NB4 (cell line): ENCODE measurements at regions not wholly inside any gene's neighbourhood (a gene's known extent, or its start where the extent isn't known, plus 50 kb on each side); places are given as distances from the start of the nearest gene placed in this dataset.

Experiments
- DNase-seq: peaks from one replicate; pipeline ENCODE4 v3.0.0; 2010; ENCODE audit warnings: low read depth
- H3K4me3 ChIP-seq: one replicate; pipeline ENCODE4 v1.5.1; 2011; ENCODE audit warnings: mild to moderate bottlenecking, low read depth, low read length, moderate library complexity
- MYC ChIP-seq: IDR thresholded peaks from 2 replicates; pipeline ENCODE4 v1.6.1; 2011; ENCODE audit warnings: low read depth, low read length
- POLR2A ChIP-seq: IDR thresholded peaks from 2 replicates; pipeline ENCODE4 v1.6.1; 2011; ENCODE audit warnings: mild to moderate bottlenecking; ENCODE audit not compliant: insufficient read length; ENCODE audit errors: extremely low read depth
- TF ChIP-seq, protein P1 (sequence below): IDR thresholded peaks from one replicate; pipeline ENCODE4 v1.5.1; 2012; ENCODE audit warnings: low read depth, low read length
- TF ChIP-seq, protein P2 (sequence below): IDR thresholded peaks from 2 replicates; pipeline ENCODE4 v1.6.1; 2011; ENCODE audit warnings: low read depth, low read length

DNA sequence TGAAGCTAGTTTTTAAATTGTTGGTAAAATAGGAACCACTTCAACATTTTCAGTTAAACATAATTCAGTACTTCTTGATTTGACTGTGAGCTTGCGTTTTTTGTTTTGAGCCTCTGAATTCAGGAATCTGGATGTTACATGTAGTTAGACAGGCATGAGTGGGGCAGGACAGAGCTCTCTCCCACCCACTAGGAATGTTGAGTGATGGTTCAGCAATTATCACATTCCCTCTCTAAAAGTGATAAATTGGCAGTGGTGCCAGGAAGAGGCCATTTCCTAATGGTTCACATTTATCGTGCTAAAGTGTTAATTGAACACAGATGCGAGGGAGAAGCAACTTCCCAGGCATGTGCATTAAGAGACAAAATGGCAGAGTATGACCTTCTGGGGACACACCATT, 465.5 kb upstream of the HTR1E start:
- no peak for TF ChIP-seq POLR2A
- no peak for TF ChIP-seq MYC
- TF ChIP-seq, protein P1, sequence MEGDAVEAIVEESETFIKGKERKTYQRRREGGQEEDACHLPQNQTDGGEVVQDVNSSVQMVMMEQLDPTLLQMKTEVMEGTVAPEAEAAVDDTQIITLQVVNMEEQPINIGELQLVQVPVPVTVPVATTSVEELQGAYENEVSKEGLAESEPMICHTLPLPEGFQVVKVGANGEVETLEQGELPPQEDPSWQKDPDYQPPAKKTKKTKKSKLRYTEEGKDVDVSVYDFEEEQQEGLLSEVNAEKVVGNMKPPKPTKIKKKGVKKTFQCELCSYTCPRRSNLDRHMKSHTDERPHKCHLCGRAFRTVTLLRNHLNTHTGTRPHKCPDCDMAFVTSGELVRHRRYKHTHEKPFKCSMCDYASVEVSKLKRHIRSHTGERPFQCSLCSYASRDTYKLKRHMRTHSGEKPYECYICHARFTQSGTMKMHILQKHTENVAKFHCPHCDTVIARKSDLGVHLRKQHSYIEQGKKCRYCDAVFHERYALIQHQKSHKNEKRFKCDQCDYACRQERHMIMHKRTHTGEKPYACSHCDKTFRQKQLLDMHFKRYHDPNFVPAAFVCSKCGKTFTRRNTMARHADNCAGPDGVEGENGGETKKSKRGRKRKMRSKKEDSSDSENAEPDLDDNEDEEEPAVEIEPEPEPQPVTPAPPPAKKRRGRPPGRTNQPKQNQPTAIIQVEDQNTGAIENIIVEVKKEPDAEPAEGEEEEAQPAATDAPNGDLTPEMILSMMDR = no peak
- TF ChIP-seq, protein P2, sequence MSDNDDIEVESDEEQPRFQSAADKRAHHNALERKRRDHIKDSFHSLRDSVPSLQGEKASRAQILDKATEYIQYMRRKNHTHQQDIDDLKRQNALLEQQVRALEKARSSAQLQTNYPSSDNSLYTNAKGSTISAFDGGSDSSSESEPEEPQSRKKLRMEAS = no peak
- H3K4me3 ChIP-seq = no peak overlapping the region
- no peak for DNase-seq

DNA sequence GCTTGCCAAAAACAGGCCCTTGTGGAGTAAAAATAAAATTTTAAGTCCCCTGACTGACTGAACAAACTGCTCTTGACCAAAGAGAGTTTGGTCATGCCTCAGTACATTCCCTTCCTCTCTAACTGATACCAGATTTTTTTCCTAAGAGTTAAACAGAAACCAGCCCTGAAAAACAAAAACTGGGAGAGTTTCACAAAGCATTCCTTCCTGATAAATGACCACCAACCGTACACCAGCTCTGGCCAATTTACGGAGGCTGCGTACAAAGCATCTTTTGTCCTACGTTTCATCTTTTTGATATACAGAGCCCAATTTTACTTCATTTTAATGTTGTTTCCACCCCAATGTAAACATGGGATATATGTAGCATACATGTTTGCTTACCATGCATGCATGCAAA, 477.4 kb upstream of the HTR1E start:
- TF ChIP-seq MYC (no peak), POLR2A (no peak)
- TF ChIP-seq, protein P1 = no peak
- TF ChIP-seq, protein P2 = no peak
- no peak for DNase-seq
- H3K4me3 ChIP-seq = no peak overlapping the region

DNA sequence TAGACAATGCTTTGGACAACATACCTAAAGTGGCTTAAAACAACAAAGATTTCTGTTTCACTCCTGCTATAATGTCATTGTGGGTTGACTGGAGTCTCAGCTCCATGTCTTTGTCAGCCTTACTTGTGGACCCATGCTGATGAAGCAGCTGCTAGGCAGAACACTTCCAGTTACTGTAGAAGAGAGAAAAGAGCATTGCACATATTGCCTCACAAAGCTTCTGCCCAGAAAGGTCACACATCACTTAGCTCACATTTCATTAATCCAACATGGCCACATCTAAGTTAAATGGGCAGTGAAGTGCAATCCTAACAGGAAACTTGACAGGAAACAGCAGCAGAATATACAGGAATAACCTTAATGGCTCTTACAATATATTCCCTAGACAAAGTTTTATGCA, 480.5 kb upstream of the HTR1E start:
- DNase-seq = no peak
- TF ChIP-seq, protein P2 = no peak
- TF ChIP-seq MYC (no peak), POLR2A (no peak)
- TF ChIP-seq, protein P1 = no peak

DNA sequence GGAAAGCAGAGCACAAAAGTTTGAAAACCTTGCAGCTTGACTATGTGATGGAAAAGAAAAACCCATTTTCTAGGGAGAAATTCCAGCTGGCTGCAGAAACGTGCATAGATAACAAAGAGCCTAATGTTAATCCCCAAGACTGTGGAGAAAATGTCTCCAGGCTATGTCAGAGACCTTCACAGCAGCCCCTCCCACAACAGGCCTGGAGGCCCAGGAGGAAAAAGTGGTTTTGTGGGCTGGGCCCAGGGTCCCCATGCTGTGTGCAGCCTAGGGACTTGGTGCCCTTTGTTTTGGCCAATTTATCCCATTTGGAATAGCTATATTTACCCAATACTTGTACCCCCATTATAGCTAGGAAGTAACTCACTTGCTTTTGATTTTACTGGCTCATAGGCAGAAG, 484.1 kb upstream of the HTR1E start:
- DNase-seq = no peak
- no peak overlapping the region for H3K4me3 ChIP-seq
- TF ChIP-seq, protein P1 = no peak
- TF ChIP-seq MYC (no peak), POLR2A (no peak)
- TF ChIP-seq, protein P2 = no peak

More for the DNA sequence above, 480.5 kb upstream of the HTR1E start:
- H3K4me3 ChIP-seq = no peak overlapping the region

DNA sequence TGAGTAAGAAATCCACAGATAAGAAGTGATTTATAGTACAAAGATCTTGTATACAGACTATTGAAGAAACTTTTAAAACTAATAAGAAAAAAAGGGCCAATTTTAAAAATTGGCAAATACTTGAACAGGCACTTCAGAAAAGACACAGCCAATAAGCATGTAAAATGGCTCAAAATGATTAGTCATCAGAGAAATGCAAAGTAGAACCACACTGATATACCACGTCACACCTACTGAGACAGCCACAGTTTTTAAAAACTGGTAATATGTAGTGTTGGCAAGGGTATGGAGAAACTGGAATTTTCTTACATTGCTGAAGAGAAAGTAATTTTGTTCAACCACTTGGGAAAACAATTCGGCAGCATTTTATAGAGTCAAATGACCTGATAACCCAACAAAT, 488.9 kb upstream of the HTR1E start:
- no peak for TF ChIP-seq MYC
- TF ChIP-seq, protein P2 = no peak
- TF ChIP-seq, protein P1 = no peak
- no peak for TF ChIP-seq POLR2A
- no peak overlapping the region for H3K4me3 ChIP-seq
- DNase-seq = no peak

DNA sequence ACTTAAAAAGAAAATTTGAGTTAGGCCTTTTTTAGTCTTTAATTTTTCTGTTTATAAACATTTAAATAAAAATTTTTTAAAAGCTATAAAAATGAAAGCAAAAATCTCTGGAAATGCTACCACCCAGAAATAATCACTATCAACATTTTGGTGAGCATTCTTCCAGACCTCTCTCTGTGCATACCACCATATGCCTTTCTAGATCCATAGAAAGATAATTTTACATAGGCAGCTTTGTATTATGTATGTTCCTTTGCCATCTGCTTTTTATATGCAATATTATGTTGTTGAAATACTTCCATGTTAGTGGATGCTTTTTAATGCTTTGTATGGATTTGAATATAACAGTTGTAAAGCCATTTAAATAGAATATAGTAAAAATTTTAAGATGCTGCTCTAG, 496.7 kb upstream of the HTR1E start:
- no peak for DNase-seq
- H3K4me3 ChIP-seq = no peak overlapping the region
- TF ChIP-seq POLR2A (no peak), MYC (no peak)
- TF ChIP-seq, protein P1 = no peak
- TF ChIP-seq, protein P2 = no peak
